ENCODE measurements at regions not wholly inside any gene's neighbourhood (a gene's known extent, or its start where the extent isn't known, plus 50 kb on each side); places are given as distances from the start of the nearest gene placed in this dataset.

DNA sequence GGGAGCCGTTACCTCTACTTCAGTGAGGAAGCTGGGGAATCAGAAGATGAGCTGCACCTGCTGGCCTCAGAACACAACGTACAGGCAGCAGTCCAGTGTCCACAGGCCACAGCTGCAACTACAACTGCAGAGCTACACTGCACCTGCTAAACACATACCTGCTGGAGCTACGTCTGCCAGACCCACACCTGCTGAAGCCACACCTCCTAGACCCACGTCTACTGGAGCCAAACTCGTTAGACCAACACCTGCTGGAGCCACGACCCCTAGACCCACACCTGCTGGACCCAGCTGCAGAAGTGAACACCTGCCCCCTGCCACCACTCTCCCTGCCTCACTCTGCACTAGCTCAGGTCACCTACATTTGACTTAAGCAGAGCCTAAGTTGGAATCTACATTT is 169.9 kb downstream of the USP12 start:
- TF ChIP-seq CTCF (conservative IDR thresholded peaks at IDR 0.05; ENCODE audit: low read depth, low read length) (no peak), EZH2 (IDR thresholded peaks at IDR 0.05; ENCODE audit: borderline replicate concordance, low read depth, low read length, poor library complexity, severe bottlenecking) (no peak)
